Endothelial cell of umbilical vein (primary cell): ENCODE measurements at regions not wholly inside any gene's neighbourhood (a gene's known extent, or its start where the extent isn't known, plus 50 kb on each side); places are given as distances from the start of the nearest gene placed in this dataset.

Experiments used
- BruUV-seq: library from RNA; stranded (reverse); fragments of 400-500 nt; replicated peaks from 2 replicates; lab custom pipeline; 2021; lab: Mats Ljungman, UMichigan
- CTCF ChIA-PET: fragments of 300-600, 350-600 bp; sonication (Branson Sonifier 250); formaldehyde crosslinking; loops from one replicate; lab custom pipeline; 2021; ENCODE audit warnings: antibody characterized with exemption, inconsistent platforms; lab: Charles Lee
- POLR2A ChIA-PET: fragments of 300-600, 350-600 bp; sonication (Branson Sonifier 250); formaldehyde crosslinking; loops from one replicate; lab custom pipeline; 2021; ENCODE audit warnings: antibody characterized with exemption, inconsistent platforms; lab: Charles Lee
- DNase-seq: peaks from one replicate; pipeline ENCODE4 v3.0.0-alpha.2; 2011; ENCODE audit warnings: low read depth, low spot score
- FAIRE-seq: peaks from 2 replicates; lab custom pipeline; 2011; peaks lifted over from hg19 to GRCh38; lab: Jason Lieb, UNC
- H2AFZ ChIP-seq: 2 replicates; pipeline ENCODE4 v1.6.0; 2012; ENCODE audit warnings: low read depth, low read length, control low read depth, inconsistent platforms
- H3K27ac ChIP-seq: 2 replicates; pipeline ENCODE4 v1.5.1; 2011; ENCODE audit warnings: low read depth, mild to moderate bottlenecking, control low read depth, low read length, moderate library complexity; ENCODE audit not compliant: insufficient read depth
- H3K27me3 ChIP-seq, 2 experiments: 2 replicates each; pipeline versions ENCODE4 v1.6.0 to v1.6.1; 2011; ENCODE audit warnings: low read length in 2 of 2, mixed read lengths in 1 of 2; ENCODE audit not compliant: control insufficient read depth in 2 of 2, insufficient read depth in 2 of 2
- H3K36me3 ChIP-seq, 2 experiments: 2 replicates in 1 of 2; 3 replicates in 1 of 2; pipeline ENCODE4 v1.5.1; 2011; ENCODE audit warnings: low read length in 2 of 2, mild to moderate bottlenecking in 1 of 2, moderate library complexity in 1 of 2; ENCODE audit not compliant: control insufficient read depth in 2 of 2, insufficient read depth in 2 of 2; ENCODE audit errors: extremely low read depth in 1 of 2
- H3K4me1 ChIP-seq: 3 replicates; pipeline ENCODE4 v1.5.1; 2011; ENCODE audit warnings: mild to moderate bottlenecking, low read length; ENCODE audit not compliant: control insufficient read depth, insufficient read depth; ENCODE audit errors: extremely low read depth
- H3K4me2 ChIP-seq: 2 replicates; pipeline ENCODE4 v1.6.1; 2011; ENCODE audit warnings: low read length, control low read depth, mixed read lengths; ENCODE audit not compliant: insufficient read depth
- H3K4me3 ChIP-seq, 3 experiments: fragments of 200-600 bp in 1 of 3; sonication (generic), shearing (Covaris generic) in 1 of 3; replicated peaks in 1 of 3; 2 replicates each; pipeline ENCODE4 v1.5.1; 2011 to 2016; ENCODE audit warnings: control low read depth in 3 of 3, low read length in 3 of 3, mild to moderate bottlenecking in 2 of 3, inconsistent platforms in 1 of 3, low read depth in 1 of 3, moderate library complexity in 1 of 3; ENCODE audit not compliant: insufficient read depth in 1 of 3
- H3K79me2 ChIP-seq: 2 replicates; pipeline ENCODE4 v1.6.0; 2012; ENCODE audit warnings: low read length, inconsistent platforms; ENCODE audit not compliant: control insufficient read depth, insufficient read depth
- H3K9ac ChIP-seq: replicated peaks from 2 replicates; pipeline ENCODE3; 2011; ENCODE audit warnings: low read length, control low read depth; ENCODE audit not compliant: insufficient read depth; ENCODE audit errors: extremely low read depth
- H3K9me1 ChIP-seq: replicated peaks from 3 replicates; pipeline ENCODE4 v1.6.0; 2011; ENCODE audit warnings: mild to moderate bottlenecking, low read length; ENCODE audit not compliant: control insufficient read depth, insufficient read depth; ENCODE audit errors: extremely low read depth
- H3K9me3 ChIP-seq: replicated peaks from 2 replicates; pipeline ENCODE4 v1.5.1; 2012; ENCODE audit warnings: low read length, inconsistent platforms; ENCODE audit not compliant: control insufficient read depth, insufficient read depth
- H4K20me1 ChIP-seq: replicated peaks from 2 replicates; pipeline ENCODE3; 2011; ENCODE audit warnings: mild to moderate bottlenecking, low read length; ENCODE audit not compliant: control insufficient read depth, insufficient read depth; ENCODE audit errors: extremely low read depth
- EZH2 ChIP-seq: IDR thresholded peaks from 2 replicates; pipeline ENCODE4 v1.6.1; 2012; ENCODE audit warnings: borderline replicate concordance, low read depth, mild to moderate bottlenecking, moderate library complexity, low read length, inconsistent platforms; ENCODE audit not compliant: severe bottlenecking
- FOS ChIP-seq: IDR thresholded peaks from 2 replicates; pipeline ENCODE4 v1.6.1; 2011; ENCODE audit warnings: mild to moderate bottlenecking, low read length, moderate library complexity, borderline replicate concordance; ENCODE audit not compliant: insufficient read depth
- GATA2 ChIP-seq: IDR thresholded peaks from 2 replicates; pipeline ENCODE4 v1.7.0; 2011; ENCODE audit warnings: low read depth, mild to moderate bottlenecking, moderate library complexity, mixed read lengths, low read length; ENCODE audit not compliant: insufficient read length, insufficient read depth
- JUN ChIP-seq: IDR thresholded peaks from 2 replicates; pipeline ENCODE4 v1.6.1; 2011; ENCODE audit warnings: borderline replicate concordance, low read depth; ENCODE audit not compliant: insufficient read length, insufficient read depth
- MYC ChIP-seq: IDR thresholded peaks from one replicate; pipeline ENCODE4 v1.6.1; 2011; ENCODE audit warnings: mild to moderate bottlenecking, low read depth, low read length
- POLR2A ChIP-seq: IDR thresholded peaks from 2 replicates; pipeline ENCODE4 v1.6.1; 2012; ENCODE audit warnings: low read depth, mild to moderate bottlenecking, control low read depth, low read length
- POLR2AphosphoS5 ChIP-seq: IDR thresholded peaks from 2 replicates; pipeline ENCODE4 v1.6.1; 2012; ENCODE audit warnings: low read depth, mild to moderate bottlenecking, control low read depth, low read length, moderate library complexity; ENCODE audit not compliant: insufficient read depth
- dilution Hi-C: fragments of 300-500 bp; cut with MboI; formaldehyde crosslinking; loops from one replicate; pipeline ENCODE4 v1.15.0; 2019; ENCODE audit warnings: low sequenced_read_pairs; ENCODE audit not compliant: extremely low pct_ligation_motif_present
- intact Hi-C: fragments of 100-400 bp; cut with micrococcal nuclease; formaldehyde crosslinking; loops from one replicate; pipeline ENCODE4 v1.10.0; 2022
- TF ChIP-seq, protein P1 (sequence below): IDR thresholded peaks from 2 replicates; pipeline ENCODE4 v1.6.1; 2011; ENCODE audit not compliant: insufficient read depth, insufficient read length
- TF ChIP-seq, protein P2 (sequence below), 2 donors: IDR thresholded peaks; 1 replicate in 1 of 2; 2 replicates in 1 of 2; pipeline ENCODE4 v1.5.1; 2011; ENCODE audit warnings: low read length in 2 of 2, mild to moderate bottlenecking in 2 of 2, moderate library complexity in 2 of 2, control low read depth in 1 of 2, inconsistent platforms in 1 of 2, low read depth in 1 of 2; ENCODE audit not compliant: insufficient read depth in 1 of 2; ENCODE audit errors: extremely low read depth in 1 of 2

DNA sequence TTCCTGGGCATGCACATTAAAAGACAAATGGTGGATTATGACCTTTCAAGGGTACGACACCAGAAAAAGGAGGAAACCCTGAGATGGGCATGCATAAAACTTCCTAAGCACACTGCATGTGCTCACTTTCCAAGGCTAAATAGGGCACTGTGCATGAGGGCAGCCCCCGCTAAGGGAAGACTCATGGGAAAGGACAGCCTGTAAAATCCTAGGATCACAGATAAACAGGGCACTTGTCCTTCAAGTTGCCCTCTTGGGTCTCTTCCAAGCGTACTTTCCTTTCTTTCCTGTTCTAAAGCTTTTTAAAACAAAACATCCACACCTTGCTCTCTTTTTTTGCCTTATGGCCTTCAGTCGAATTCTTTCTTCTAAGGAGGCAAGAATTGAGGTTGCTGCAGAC lies 106.5 kb upstream of the SYNCRIP start:
- no peak overlapping the region for H3K4me2 ChIP-seq
- H3K79me2 ChIP-seq = no peaks in the 10 kb centered on the region
- BruUV-seq = no TSS peak
- H3K4me3 ChIP-seq = no peak overlapping the region
- DNase-seq = no peak
- no peaks in the 10 kb centered on the region for H4K20me1 ChIP-seq
- no peak overlapping the region for H2AFZ ChIP-seq
- H3K9me3 ChIP-seq = no peaks in the 10 kb centered on the region
- H3K27ac ChIP-seq = no peak overlapping the region
- H3K9me1 ChIP-seq = no peaks in the 10 kb centered on the region
- TF ChIP-seq POLR2A = no peak
- no peak for TF ChIP-seq POLR2AphosphoS5
- no peak for TF ChIP-seq GATA2
- no peak for TF ChIP-seq EZH2
- TF ChIP-seq, protein P1, sequence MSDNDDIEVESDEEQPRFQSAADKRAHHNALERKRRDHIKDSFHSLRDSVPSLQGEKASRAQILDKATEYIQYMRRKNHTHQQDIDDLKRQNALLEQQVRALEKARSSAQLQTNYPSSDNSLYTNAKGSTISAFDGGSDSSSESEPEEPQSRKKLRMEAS = no peak
- TF ChIP-seq JUN = no peak
- no peak for TF ChIP-seq MYC
- TF ChIP-seq FOS = no peak
- TF ChIP-seq, protein P2, sequence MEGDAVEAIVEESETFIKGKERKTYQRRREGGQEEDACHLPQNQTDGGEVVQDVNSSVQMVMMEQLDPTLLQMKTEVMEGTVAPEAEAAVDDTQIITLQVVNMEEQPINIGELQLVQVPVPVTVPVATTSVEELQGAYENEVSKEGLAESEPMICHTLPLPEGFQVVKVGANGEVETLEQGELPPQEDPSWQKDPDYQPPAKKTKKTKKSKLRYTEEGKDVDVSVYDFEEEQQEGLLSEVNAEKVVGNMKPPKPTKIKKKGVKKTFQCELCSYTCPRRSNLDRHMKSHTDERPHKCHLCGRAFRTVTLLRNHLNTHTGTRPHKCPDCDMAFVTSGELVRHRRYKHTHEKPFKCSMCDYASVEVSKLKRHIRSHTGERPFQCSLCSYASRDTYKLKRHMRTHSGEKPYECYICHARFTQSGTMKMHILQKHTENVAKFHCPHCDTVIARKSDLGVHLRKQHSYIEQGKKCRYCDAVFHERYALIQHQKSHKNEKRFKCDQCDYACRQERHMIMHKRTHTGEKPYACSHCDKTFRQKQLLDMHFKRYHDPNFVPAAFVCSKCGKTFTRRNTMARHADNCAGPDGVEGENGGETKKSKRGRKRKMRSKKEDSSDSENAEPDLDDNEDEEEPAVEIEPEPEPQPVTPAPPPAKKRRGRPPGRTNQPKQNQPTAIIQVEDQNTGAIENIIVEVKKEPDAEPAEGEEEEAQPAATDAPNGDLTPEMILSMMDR (IDR thresholded peaks at IDR 0.05; ENCODE audit: extremely low read depth in 1 of 2, insufficient read depth in 1 of 2, low read depth in 1 of 2, low read length in 2 of 2) = no peak
- ChIA-PET POLR2A (no interaction called here), CTCF (no interaction called here)
- intact Hi-C loops (no loop called here), dilution Hi-C loops (no loop called here)
- H3K36me3 ChIP-seq = no peaks in the 10 kb centered on the region
- H3K4me1 ChIP-seq = no peaks in the 10 kb centered on the region
- H3K27me3 ChIP-seq = no peaks in the 10 kb centered on the region
- H3K9ac ChIP-seq = no peak overlapping the region
- no peak for FAIRE-seq
